Ovary (tissue), 7 donors: ENCODE measurements at regions not wholly inside any gene's neighbourhood (a gene's known extent, or its start where the extent isn't known, plus 50 kb on each side); places are given as distances from the start of the nearest gene placed in this dataset.
"Not testable (repeated sequence)": the region's sequence is repeated elsewhere in the genome, so short reads cannot be mapped to it uniquely, and the experiment has no call there.

Experiments
- DNase-seq, 5 donors: peaks; one replicate each; pipeline ENCODE4 v3.0.0-alpha.2; 2019 to 2020
- H3K27ac ChIP-seq, 2 donors: fragments of 200-600 bp; one replicate each; pipeline versions ENCODE4 v1.5.1 to v1.8.0; 2019 to 2022
- H3K27me3 ChIP-seq: fragments of 200-600 bp; one replicate; pipeline ENCODE4 v1.8.0; 2022
- H3K36me3 ChIP-seq: fragments of 200-600 bp; sonication (generic); one replicate; pipeline ENCODE4 v1.5.1; 2019
- H3K4me1 ChIP-seq: one replicate; pipeline ENCODE4 v1.8.1; 2013; ENCODE audit warnings: mild to moderate bottlenecking, moderate library complexity; ENCODE audit not compliant: insufficient read depth
- H3K4me3 ChIP-seq: fragments of 200-600 bp; sonication (generic); one replicate; pipeline ENCODE4 v1.5.1; 2017
- H3K9me3 ChIP-seq, 2 donors: fragments of 200-600 bp in 1 of 2; sonication (generic) in 1 of 2; one replicate each; pipeline versions ENCODE4 v1.5.1 to v1.8.1; 2013 to 2019; ENCODE audit warnings: mild to moderate bottlenecking in 1 of 2, moderate library complexity in 1 of 2
- CTCF ChIP-seq, 3 donors: fragments of 450-650 bp in 2 of 3; fragments of 200-600 bp in 1 of 3; IDR thresholded peaks; one replicate each; pipeline versions ENCODE4 v1.5.1 to v1.8.0; 2016 to 2022; ENCODE audit warnings: antibody characterized with exemption in 3 of 3, mild to moderate bottlenecking in 1 of 3
- EP300 ChIP-seq: sonication (generic); formaldehyde crosslinking; IDR thresholded peaks from one replicate; pipeline ENCODE4 v1.6.1; 2017; ENCODE audit warnings: antibody characterized with exemption
- POLR2A ChIP-seq: fragments of 450-650 bp; IDR thresholded peaks from one replicate; pipeline ENCODE4 v1.6.1; 2017; ENCODE audit warnings: antibody characterized with exemption, mild to moderate bottlenecking, moderate library complexity
- WGBS, 3 donors: extraction: QIAGEN DNeasy Blood & Tissue Kit in 1 of 3; methylation state at CpG; one replicate each; pipeline versions ENCODE4 v1.1.5 to v1.1.7; 2013 to 2017; 5-methylcytosine and 5-hydroxymethylcytosine counted together
- intact Hi-C, 4 donors: fragments of 100-400 bp; cut with DNase I; formaldehyde crosslinking; loops; one replicate each; pipeline versions ENCODE4 v1.11.0 to v1.15.1; 2022 to 2023
- donor health status: DM: no; HTN: no; CAD: no; lungs with moderate emphysema.
- donor health status: DM: no; HTN: no; CAD: no.
- donor health status: Bipolar disorder and iron deficiency.
- donor health status: DM: no; HTN: no; CAD: no.
- donor health status: DM: yes; HTN: yes; CAD: no.

DNA sequence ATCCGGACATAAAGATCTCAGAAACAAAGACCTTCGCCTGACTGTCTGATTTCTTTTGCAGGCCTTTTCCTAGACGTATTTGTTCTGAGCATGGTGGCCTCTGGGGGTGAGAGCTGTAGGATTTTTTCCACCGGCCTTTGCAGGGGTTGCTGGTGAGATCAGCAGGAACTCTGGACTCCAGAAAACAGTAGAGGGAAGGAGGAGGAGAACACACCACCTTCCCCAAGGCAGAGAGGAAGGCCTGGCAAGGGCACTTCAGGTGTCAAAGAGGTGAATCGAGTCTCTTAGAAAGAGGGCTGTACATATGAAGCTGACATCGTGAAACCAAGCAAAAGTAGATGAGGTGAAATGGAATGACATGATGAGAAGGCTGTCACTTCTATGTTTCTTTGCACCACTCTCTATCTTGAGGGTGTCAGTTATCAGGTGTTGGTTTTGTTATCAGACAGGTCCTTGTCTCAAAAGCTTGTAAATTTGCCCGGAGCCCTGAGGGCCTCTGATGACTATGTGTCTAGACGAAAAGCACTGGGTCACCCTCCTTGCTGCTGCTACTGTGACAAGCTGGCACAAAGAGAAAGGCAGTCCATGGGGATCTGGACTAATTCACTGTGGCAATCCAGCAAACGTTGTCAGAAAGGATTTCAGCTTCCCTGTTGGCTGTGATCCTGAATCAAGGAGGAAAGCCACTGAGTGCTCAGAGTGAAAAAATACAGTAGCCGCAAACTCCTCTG, 91.3 kb upstream of the MAP3K7 start:
- Histone ChIP-seq H3K4me1 (no peaks in the 10 kb centered on the region), H3K27ac (no peak overlapping the region), H3K27me3 (no peaks in the 10 kb centered on the region), H3K4me3 (no peak overlapping the region), H3K9me3 (no peaks in the 10 kb centered on the region), H3K36me3 (no peaks in the 10 kb centered on the region)
- intact Hi-C loops, result no loop called here
- no peak for TF ChIP-seq CTCF (IDR thresholded peaks at IDR 0.05)
- TF ChIP-seq POLR2A, result no peak
- no peak for TF ChIP-seq EP300
- no peak for DNase-seq
- 79 to 84% (median 82%) methylated on average over 10 of the region's 10 CpGs for WGBS, 3 donors

GRCh38 chr6:90677440-90677839, 90.6 kb upstream of the MAP3K7 start:
- Histone ChIP-seq H3K4me1 (no peaks in the 10 kb centered on the region), H3K9me3 (no peaks in the 10 kb centered on the region), H3K4me3 (no peak overlapping the region), H3K36me3 (no peaks in the 10 kb centered on the region), H3K27ac (no peak overlapping the region), H3K27me3 (no peaks in the 10 kb centered on the region)
- WGBS, 3 donors, result 78 to 80% (median 79%) methylated on average over 4 of the region's 4 CpGs
- intact Hi-C loops, result no loop called here
- TF ChIP-seq POLR2A, result no peak
- no peak for TF ChIP-seq EP300
- TF ChIP-seq CTCF (IDR thresholded peaks at IDR 0.05), result no peak
- DNase-seq, result no peak

- intact Hi-C loops, result no loop called here
- Histone ChIP-seq H3K36me3 (no peaks in the 10 kb centered on the region), H3K4me3 (no peak overlapping the region), H3K27me3 (no peaks in the 10 kb centered on the region), H3K4me1 (no peaks in the 10 kb centered on the region), H3K9me3 (no peaks in the 10 kb centered on the region), H3K27ac (no peak overlapping the region)
- WGBS, 3 donors, result 77 to 78% (median 78%) methylated on average over 7 of the region's 7 CpGs
- no peak for DNase-seq
- TF ChIP-seq EP300, result no peak
- TF ChIP-seq POLR2A, result no peak
- no peak for TF ChIP-seq CTCF (IDR thresholded peaks at IDR 0.05)
Observed at GRCh38 chr6:90676516-90677300, 89.8 kb upstream of the MAP3K7 start.

DNA sequence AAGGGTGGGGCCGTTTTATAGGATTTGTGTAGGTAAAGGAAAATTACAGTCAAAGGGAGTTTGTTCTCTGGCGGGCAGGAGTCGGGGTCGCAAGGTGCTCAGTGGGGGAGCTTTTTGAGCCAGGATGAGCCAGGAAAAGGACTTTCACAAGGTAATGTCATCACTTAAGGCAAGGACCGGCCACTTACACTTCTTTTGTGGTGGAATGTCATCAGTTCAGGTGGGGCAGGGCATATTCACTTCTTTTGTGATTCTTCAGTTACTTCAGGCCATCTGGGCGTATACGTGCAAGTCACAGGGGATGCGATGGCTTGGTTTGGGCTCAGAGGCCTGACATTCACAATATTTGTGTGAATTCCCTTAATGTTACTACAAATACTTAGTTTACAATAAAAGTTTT, 88.2 kb upstream of the MAP3K7 start:
- DNase-seq, H3K9me3 ChIP-seq, H3K36me3 ChIP-seq, H3K4me3 ChIP-seq, H3K4me1 ChIP-seq, intact Hi-C loops, H3K27me3 ChIP-seq, H3K27ac ChIP-seq: not testable (repeated sequence)
- WGBS, 3 donors, result 87 to 93% (median 89%) methylated on average over 5 to 8 of the region's 8 CpGs

- H3K9me3 ChIP-seq, H3K27me3 ChIP-seq, H3K36me3 ChIP-seq, H3K4me1 ChIP-seq, H3K4me3 ChIP-seq, H3K27ac ChIP-seq, intact Hi-C loops, DNase-seq: not testable (repeated sequence)
- 69 to 71% (median 69%) methylated on average over 9 of the region's 9 CpGs for WGBS, 3 donors
Observed at GRCh38 chr6:90674077-90674476, 87.2 kb upstream of the MAP3K7 start.
